Left lobe of liver (tissue), 2 donors: ENCODE measurements at regions not wholly inside any gene's neighbourhood (a gene's known extent, or its start where the extent isn't known, plus 50 kb on each side); places are given as distances from the start of the nearest gene placed in this dataset.
A peak's percentile ranks its signal among the peaks of the same experiment; 100 is the strongest.
"Not testable (repeated sequence)": the region's sequence is repeated elsewhere in the genome, so short reads cannot be mapped to it uniquely, and the experiment has no call there.

ENCODE experiments used
- ATAC-seq: fragments of 200-7000 bp; cut with Tn5 transposase; one replicate; pipeline ENCODE4 v1.9.1; 2020; ENCODE audit warnings: mild to moderate bottlenecking, moderate library complexity
- DNase-seq: peaks from one replicate; pipeline ENCODE4 v3.0.0-alpha.2; 2020; ENCODE audit warnings: low spot score
- donor health status: DM: no; HTN: no; CAD: no; lungs with moderate emphysema.
- donor health status: DM: no; HTN: yes; CAD: no.

DNA sequence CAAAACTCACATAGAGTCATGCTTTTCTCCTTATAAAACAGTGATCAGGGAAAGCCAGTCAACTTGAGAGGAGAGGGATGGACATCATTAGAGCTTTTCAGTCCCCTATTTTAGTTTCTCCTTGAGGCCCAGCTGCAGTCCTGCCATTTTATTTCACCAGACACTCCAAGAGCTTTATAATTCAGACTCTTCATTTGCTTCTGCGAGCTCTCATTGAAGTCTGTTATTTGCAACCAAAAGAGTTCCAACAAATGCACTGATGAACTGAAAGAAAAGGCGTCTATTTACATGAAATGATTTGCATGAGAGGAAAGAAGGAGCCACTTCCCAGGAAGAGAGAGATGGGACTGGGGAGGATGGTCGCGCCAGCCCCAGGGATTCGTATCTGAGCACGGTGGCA lies 86.8 kb downstream of the NDUFA12 start:
- DNase-seq (no peak), ATAC-seq (no peak)

- no peak for ATAC-seq
- no peak for DNase-seq
Observed at GRCh38 chr12:94909663-94910062, 93.8 kb downstream of the NDUFA12 start.

GRCh38 chr12:94905749-94906148 lies 97.7 kb downstream of the NDUFA12 start:
- ATAC-seq, DNase-seq: not testable (repeated sequence)

DNA sequence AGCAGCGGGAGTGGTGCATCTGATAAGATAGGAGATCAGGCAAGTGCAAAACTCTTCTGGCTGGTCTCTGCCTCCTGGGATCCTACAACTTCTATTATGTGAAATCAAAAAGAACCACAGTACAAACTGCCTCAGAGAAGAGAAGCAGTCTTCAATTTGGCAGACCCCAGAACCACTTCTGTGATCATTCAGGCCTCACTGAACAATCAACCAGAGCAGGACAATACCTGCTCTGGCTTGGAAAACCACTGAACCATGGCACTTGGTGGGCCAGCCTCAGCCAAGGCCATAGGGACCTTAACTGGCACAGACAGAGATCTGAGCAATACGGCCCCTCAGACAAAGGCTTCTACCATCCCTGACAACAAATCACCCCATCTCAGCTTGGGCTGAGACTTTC lies 103.0 kb downstream of the NDUFA12 start:
- ATAC-seq (no peak), DNase-seq (no peak)

GRCh38 chr12:94898388-94898787 lies 105.1 kb downstream of the NDUFA12 start:
- ATAC-seq (peak; percentile 46), DNase-seq (no peak)

DNA sequence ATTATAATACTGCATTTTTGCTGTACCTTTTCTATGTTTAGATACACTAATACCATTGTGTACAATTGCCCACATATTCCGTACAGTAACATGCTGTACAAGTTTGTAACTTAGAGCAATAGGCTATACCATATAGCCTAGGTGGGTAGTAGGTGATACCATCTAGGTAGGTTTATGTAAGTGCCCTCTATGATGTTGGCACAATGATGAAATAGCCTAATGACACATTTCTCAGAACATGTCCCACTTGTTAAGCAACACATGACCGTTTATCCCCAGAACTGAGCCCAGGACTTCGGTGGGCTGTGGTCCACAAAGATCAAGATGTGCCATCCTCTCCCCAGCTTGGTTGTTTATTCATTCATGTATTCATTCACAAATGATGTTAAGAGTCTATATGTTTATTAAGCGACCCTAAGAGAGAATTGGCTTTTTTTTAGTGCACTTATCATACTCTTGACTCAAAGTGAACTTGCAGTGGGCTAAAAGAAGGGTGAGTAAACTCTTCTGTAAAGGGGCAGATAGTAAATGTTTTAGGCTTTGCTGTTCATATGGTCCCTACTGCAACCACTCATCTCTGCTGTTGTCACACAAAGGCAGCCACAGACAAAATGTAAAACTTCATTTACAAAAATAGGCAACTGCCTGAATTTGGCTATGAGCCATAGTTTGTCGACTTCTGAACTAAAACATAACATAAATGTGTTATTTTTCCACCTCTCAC lies 110.8 kb downstream of the NDUFA12 start:
- DNase-seq = no peak
- ATAC-seq = no peak

GRCh38 chr12:94889445-94890210 lies 113.9 kb downstream of the NDUFA12 start:
- DNase-seq = no peak
- ATAC-seq = no peak

DNA sequence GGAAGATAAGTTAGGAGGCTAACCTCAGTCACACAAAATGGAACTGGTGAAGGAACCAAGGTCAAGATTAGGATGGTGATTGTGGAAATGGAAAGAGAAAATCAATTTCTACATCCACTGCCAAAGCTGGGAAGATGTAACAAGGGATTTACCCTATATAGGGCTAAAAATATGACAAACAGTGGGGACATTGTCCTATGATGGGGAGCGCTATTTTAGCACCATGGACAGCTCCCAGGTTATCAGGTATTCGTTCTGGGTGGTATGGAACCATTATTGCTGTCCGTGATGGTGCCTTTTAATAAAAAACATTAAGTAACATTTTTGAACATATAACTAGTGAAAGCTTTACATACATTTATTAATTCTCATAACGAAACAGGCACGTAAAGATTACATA lies 124.0 kb downstream of the NDUFA12 start:
- DNase-seq = no peak
- ATAC-seq = no peak

DNA sequence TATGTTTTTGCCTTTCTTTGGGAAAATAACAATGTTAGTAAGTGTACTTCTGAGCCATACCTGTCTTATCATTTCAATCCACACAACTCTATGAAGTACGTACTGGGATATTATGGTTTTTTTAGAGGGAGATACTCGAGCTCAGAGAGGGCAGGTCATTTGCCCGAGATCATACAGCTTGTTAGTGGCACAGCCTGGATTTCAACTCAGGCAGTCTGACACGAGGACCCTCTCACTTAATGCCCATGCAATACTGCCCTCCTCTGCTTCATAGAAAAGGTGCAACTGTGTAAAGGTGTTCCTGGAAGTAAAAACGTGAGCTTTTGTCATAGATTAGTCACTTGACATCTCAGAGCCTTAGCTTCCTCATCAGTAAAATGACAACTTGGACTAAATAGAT lies 128.0 kb downstream of the NDUFA12 start:
- DNase-seq (no peak), ATAC-seq (peak; percentile 54)

- no peak for DNase-seq
- no peak for ATAC-seq
Observed at GRCh38 chr12:94874518-94875302, 128.8 kb downstream of the NDUFA12 start.

GRCh38 chr12:94873734-94874517 lies 129.6 kb downstream of the NDUFA12 start:
- DNase-seq = no peak
- peak; percentile 64 for ATAC-seq

GRCh38 chr12:94872971-94873733 lies 130.3 kb downstream of the NDUFA12 start:
- ATAC-seq = peak; percentile 23
- DNase-seq = no peak

- DNase-seq (no peak), ATAC-seq (no peak)
Observed at GRCh38 chr12:94872671-94872970, 130.9 kb downstream of the NDUFA12 start.

DNA sequence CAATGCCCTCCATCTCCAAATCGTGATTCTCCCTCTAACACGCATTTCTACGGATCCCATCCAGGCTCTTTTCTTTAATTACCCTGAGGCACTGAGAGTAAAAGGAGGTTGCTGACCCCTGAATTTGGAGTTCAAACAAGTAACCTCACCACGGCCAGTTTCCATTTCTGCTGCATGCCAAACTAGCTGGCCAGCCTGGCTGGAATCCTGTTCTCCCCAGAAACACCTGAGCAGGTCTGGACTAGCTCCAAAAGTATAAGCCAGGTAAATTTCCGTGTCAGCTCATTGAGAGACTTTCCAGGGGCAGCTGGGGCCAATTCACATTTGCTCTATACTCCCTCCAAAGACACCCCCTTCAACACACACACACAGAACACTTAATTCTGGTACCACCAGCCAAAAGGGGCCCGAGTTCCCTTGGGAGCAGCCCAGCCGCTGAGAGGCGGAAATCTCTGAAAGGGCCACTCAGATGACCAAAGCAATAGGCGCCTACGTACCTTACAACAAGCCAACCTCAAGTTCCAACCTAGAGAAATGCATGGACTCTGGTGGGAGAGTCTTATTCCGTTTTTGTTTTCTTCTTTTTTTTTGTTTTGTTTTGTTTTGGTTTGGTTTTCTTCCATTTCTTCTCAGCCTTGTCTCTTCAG lies 131.4 kb downstream of the NDUFA12 start:
- DNase-seq (no peak), ATAC-seq (no peak)

GRCh38 chr12:94870511-94870910 lies 133.0 kb downstream of the NDUFA12 start:
- no peak for ATAC-seq
- no peak for DNase-seq

DNA sequence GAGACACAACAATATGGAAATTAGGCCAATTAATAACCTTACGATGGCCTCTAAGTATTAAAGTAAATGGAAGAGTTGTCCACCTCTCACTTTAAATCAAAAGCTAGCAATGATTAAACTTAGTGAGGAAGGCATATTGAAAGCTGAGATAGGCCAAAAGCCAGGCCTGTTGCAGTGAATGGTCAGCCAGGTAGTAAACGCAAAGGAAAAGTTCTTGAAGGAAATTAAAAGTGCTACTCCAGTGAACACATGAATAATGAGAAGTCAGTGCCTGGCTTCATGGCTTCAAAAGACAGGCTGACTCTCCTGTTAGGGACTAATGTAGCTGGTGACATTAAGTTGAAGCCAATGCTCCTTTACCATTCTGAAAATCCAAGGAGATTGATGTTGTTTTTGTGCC lies 135.3 kb downstream of the NDUFA12 start:
- ATAC-seq = no peak
- no peak for DNase-seq

DNA sequence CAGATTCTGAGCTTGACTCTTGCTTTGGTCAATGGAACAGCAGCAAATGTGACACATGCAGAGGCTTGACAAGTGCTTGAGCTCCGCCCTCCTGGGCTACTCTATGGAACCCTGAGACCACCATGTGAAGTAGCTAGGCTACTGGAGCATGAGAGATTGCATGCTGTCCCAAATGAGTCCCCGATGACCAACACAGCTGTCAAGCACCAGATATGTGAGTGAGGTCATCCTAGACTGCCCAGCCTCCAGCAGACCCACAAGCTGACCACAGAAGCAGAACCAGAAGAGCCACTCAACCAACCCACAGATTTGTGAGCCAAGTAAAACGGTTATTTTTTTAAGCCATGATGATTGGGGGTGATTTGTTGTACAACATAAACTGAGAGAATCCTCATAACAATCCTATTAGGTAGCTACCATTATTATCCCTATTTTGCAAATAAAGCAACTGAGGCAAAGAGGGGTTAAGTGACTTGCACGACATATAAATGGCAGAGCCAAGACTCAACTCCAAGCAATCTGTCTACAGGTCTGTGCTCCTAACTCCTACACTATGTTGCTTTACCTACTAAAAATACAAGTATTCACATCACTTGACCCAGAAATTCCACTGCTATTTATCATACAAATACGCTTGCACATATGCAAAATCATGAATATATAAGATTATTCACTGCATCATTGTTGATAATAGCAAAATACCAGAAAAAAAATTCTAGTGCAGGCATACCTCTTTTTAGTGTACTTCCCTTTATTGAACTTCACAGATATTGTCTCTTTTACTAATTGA lies 136.2 kb downstream of the NDUFA12 start:
- ATAC-seq = no peak
- no peak for DNase-seq

DNA sequence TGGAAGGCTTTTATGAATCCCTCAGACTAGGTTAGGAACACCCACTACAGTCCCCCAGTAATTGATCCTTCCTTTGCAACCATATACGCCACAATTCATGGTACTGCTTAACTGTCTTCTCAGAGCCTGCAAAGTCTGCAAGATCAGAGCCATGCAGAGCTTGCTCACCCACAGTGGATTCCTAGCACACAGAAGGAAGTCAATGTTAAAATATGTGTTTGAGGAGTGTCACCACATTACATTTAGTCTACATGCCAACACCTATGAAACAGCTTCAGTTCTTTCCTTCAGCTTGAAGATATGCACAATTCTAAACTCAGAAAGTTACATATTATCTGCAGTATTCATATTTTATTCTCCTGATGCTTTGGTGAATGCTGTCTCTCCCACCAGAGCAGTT lies 138.5 kb downstream of the NDUFA12 start:
- ATAC-seq (no peak), DNase-seq (no peak)
